SKM-1 treated with dmso at 0.1 percent for 144 hours (cell line): ENCODE measurements at regions not wholly inside any gene's neighbourhood (a gene's known extent, or its start where the extent isn't known, plus 50 kb on each side); places are given as distances from the start of the nearest gene placed in this dataset.
"Not testable (repeated sequence)": the region's sequence is repeated elsewhere in the genome, so short reads cannot be mapped to it uniquely, and the experiment has no call there.

ENCODE experiments used
- DNase-seq: peaks from one replicate; lab custom pipeline; 2025; ENCODE audit not compliant: unreplicated experiment; lab: John Stamatoyannopoulos, UW

DNA sequence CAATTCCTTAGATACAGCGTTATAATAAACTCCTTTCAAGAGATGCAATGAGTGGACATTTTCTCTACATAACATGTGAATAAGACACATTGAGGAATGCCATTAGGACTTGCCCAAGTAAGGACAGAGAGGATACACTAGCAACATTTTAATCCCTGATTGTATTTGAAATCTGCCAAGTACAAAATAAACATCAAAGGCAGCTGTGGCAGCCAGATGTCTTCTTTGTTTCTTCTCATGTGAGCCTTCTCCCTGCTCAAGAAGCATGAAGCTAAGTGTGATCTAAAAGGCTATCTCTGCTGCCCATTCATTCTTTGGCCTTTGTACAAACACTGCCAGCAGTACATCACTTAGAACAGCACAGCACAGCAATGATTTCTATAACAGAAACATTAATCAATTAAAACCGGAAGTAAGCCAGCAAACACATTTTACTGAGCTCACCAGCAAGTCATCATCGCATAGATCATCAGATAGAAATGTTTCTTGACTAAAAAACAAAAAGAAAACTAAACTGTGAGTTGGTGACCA, 364.0 kb downstream of the CNTN6 start:
- DNase-seq: no peak

DNA sequence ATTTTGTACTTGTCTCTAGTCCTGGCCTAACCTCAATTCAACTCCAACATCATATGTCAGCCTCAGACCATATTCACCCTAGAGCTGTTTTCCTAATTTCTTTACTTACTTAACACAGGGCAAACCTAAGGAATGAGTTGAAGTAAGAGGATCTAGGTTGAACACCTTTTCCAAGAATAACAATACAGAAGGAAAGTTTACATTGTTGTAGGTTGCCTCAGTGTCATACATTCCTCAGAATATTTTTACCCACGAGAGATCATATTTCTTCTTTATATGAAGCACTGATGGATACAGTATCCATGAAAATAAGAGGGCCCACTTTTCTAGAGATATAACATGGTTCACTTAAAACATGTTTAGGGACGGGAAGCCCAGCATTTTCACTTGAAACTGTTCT, 369.5 kb downstream of the CNTN6 start:
- DNase-seq: no peak

GRCh38 chr3:1462856-1463450, 370.1 kb downstream of the CNTN6 start:
- DNase-seq: no peak

DNA sequence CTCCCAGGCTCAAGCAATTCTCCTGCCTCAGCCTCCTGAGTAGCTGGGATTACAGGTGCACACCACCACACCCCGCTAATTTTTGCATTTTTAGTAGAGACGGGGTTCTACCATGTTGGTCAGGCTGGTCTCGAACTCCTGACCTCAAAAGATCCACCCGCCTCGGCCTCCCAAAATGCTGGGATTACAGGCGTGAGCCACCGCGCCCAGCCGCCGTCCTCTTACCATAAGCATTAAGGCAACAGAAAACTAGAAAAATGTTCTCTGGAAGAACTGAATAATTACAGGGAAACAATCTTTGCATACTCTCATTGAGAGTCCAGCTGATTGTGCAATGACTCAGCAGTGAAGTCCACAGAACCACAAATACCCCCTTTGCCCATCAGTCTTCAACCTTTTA, 372.3 kb downstream of the CNTN6 start:
- not testable (repeated sequence) for DNase-seq

DNA sequence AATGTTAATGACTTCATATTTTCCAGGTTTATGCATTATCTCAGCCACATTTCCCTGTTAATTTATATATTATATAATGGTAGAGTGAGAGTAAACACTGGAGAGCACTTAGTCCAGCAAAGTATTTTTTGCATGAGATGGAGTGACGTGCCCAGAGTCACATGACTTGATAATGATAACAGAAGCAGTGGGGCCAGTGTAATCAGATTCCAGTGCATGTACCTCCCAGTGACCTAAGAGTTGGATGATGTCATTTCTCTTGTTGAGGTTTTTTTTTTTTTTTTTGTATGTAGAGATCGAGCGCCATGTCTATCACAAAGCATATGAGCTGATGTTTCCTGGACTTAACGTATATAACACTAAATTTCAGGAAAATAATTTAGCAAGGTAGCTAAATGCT, 375.3 kb downstream of the CNTN6 start:
- DNase-seq: no peak

- DNase-seq: no peak
Measured at GRCh38 chr3:1469248-1469647, 376.4 kb downstream of the CNTN6 start.

- no peak for DNase-seq
Measured at GRCh38 chr3:1469687-1470086, 376.9 kb downstream of the CNTN6 start.

- no peak for DNase-seq
Measured at GRCh38 chr3:1477669-1478068, 384.8 kb downstream of the CNTN6 start.

DNA sequence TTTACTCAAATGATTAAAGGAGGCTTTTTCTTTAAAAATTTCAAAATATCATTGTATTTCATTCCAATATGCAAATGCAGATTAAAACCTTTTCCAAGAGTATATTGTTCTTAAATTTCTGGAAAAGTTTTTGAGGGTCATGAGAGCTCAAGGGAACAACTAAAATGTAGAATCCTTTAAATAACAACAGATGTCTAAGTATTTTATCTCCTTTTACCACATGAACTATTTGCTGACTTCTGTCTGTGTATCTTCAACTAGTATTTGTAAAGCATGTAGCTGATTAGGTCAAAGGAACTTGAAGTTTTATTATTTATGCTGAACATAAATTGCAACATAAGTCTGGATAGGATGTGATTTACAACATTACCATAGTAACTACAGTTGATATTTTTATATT, 402.6 kb downstream of the CNTN6 start:
- DNase-seq: no peak

DNA sequence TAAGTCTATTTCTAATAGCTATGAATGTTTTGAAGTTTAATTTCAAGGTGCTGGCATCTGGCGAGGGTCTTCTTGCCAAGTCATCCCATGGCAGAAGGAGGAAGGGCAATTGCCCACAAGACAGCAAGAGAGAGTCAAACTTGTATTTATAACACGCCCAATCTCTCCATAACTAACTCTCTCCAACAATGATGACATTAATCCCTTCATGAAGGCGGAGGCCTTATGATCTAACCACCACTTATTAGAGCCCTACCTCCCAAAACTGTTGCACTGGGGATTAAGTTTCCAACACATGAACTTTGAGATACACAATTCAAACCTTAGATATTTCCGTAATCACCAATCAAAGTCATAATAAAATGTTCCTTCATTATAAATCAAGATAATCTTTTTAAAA, 406.9 kb downstream of the CNTN6 start:
- no peak for DNase-seq

DNA sequence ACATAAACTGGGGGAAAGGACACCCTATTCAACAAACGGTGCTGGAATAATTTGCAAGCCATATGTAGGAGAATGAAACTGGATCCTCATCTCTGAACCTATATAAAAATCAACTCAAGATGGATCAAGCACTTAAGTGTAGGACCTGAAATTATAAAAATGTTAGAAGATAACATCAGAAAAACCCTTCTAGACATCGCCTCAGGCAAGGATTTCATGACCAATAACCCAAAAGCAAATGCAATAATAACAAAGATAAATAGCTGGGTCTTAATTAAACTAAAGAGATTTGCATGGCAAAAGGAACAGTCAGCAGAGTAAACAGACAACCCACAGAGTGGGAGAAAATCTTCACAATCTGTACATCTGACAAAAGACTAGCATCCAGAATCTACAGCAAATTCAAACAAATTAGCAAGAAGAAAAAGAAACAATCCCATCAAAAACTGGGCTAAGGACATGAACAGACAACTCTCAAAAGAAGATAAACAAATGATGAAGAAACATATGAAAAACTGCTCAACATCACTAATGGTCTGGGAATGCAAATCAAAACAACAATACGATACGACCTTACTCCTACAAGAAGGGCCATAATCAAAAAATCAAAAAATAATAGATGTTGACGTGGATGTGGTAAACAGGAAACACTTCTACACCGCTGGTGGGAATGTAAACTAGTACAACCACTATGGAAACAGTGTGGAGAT, 408.7 kb downstream of the CNTN6 start:
- no peak for DNase-seq

- DNase-seq: no peak
Measured at GRCh38 chr3:1506090-1506489, 413.3 kb downstream of the CNTN6 start.

DNA sequence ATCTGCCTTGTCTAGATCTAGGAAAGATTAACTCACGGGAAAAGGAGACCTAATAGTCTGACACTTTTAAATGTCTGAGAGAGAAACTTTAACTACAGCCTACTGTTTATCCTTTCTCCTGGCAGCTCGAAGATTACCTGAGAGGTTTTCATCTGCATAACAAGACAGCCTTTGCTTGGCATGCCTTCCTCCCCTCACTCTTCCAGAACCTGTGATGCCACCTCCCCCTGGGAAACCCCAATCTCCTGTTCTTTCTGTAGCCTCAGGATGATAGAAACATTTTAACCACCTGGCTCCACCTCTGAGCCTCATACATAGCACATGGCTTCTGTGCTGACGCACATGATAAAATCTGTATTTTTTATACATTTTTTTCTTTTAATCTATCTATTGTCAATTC, 420.8 kb downstream of the CNTN6 start:
- no peak for DNase-seq

GRCh38 chr3:1515882-1516281, 423.1 kb downstream of the CNTN6 start:
- DNase-seq: no peak

- no peak for DNase-seq
Measured at GRCh38 chr3:1527786-1528185, 435.0 kb downstream of the CNTN6 start.

DNA sequence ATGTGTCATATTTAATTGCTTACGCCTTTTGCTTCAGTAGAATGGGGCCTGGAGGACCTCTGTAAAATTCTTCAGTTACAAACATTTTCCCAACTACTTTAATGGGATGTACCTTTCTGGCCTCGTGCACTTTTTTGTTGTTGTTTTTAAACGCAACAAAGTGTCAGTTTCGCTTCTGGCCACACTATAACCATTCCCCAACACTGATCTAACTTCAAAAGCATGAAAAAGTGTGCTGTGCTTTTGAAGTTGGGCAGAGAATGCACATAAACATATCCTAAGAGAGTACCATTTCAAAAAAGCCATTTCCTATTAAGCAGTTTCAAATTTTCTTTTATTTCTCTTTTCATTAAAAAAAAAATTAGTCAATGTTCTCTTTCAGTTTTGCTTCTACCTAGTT, 435.8 kb downstream of the CNTN6 start:
- no peak for DNase-seq

GRCh38 chr3:1529676-1530075, 436.9 kb downstream of the CNTN6 start:
- no peak for DNase-seq

- no peak for DNase-seq
Measured at GRCh38 chr3:1531981-1532380, 439.2 kb downstream of the CNTN6 start.

DNA sequence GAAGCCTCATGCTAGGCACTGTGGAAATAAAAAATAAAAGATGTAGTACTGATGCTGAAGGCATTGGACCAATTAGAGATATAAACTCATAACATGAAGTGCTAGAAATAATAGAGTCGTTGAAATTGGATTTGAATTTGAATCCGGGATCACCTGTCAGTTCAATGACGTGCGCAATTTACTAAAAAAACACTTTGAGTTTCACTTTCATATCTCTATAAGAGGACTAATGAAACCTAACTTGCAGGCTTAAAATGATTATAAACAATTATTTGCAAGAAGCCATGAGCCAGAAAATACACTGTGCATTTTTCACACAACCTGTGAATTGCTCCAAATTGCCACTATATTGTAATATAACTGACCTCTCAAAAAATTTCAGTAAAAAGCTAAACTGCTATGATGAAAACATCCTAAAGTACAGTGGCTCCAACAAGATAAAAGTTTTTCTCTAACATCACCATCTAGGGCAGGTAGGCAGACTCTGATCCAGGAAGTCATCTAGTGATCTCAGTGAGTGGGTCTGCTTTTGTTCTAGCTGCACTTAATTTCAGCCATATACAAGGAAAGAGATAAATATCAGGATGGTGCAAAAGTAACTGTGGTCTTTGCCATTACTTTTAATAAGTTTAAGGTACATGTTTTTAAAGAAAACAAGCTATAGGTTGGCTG, 440.2 kb downstream of the CNTN6 start:
- no peak for DNase-seq

DNA sequence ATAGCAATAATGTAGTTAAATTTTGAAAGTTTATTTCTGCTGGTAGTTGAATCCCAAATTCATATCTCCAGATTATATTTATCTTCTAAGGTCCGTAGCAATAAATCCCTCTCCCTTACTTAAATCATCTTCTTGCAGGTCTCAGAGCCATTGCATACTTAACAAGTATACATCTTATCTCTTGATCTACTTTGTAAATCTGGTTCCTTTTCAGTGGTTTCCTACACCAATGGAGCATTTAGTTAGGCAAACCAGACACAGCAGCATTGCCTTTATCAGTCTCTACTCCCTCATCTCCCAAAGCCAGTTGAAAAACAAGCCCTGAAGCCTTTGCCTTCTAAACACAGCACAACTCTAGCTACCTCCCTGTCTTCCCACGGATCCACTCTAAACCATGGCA, 440.9 kb downstream of the CNTN6 start:
- DNase-seq: no peak

GRCh38 chr3:1534252-1534651, 441.4 kb downstream of the CNTN6 start:
- DNase-seq: no peak

- DNase-seq: no peak
Measured at GRCh38 chr3:1535361-1535760, 442.5 kb downstream of the CNTN6 start.
